NCI-H774 (cell line): ENCODE measurements at regions not wholly inside any gene's neighbourhood (a gene's known extent, or its start where the extent isn't known, plus 50 kb on each side); places are given as distances from the start of the nearest gene placed in this dataset.

Experiments used
- DNase-seq: peaks from one replicate; lab custom pipeline; 2025; lab: John Stamatoyannopoulos, UW

- no peak for DNase-seq
Measured at GRCh38 chr1:94707321-94708298, 112.5 kb upstream of the SLC44A3 start.

GRCh38 chr1:94702442-94702815 lies 117.7 kb upstream of the SLC44A3 start:
- DNase-seq, result no peak

GRCh38 chr1:94701796-94702441 lies 118.2 kb upstream of the SLC44A3 start:
- no peak for DNase-seq

GRCh38 chr1:94698759-94699502 lies 121.2 kb upstream of the SLC44A3 start:
- DNase-seq, result no peak

GRCh38 chr1:94698356-94698755 lies 121.8 kb upstream of the SLC44A3 start:
- no peak for DNase-seq

- DNase-seq, result peak; percentile 97
Measured at GRCh38 chr1:94697839-94698238, 122.3 kb upstream of the SLC44A3 start.

GRCh38 chr1:94694226-94694915 lies 125.8 kb upstream of the SLC44A3 start:
- no peak for DNase-seq

GRCh38 chr1:94693435-94693834 lies 126.7 kb upstream of the SLC44A3 start:
- DNase-seq, result no peak

GRCh38 chr1:94693029-94693428 lies 127.1 kb upstream of the SLC44A3 start:
- DNase-seq, result no peak

GRCh38 chr1:94688646-94689045 lies 131.5 kb upstream of the SLC44A3 start:
- no peak for DNase-seq

GRCh38 chr1:94686882-94687281 lies 133.3 kb upstream of the SLC44A3 start:
- DNase-seq, result no peak

GRCh38 chr1:94684690-94685250 lies 135.4 kb upstream of the SLC44A3 start:
- DNase-seq, result no peak

- no peak for DNase-seq
Measured at GRCh38 chr1:94683886-94684285, 136.3 kb upstream of the SLC44A3 start.

- DNase-seq, result no peak
Measured at GRCh38 chr1:94680039-94680377, 138.4 kb upstream of the F3 start.

- no peak for DNase-seq
Measured at GRCh38 chr1:94679332-94680038, 137.9 kb upstream of the F3 start.

- DNase-seq, result no peak
Measured at GRCh38 chr1:94678202-94678848, 136.8 kb upstream of the F3 start.

GRCh38 chr1:94677714-94678113 lies 136.2 kb upstream of the F3 start:
- DNase-seq, result no peak

- DNase-seq, result no peak
Measured at GRCh38 chr1:94677087-94677486, 135.5 kb upstream of the F3 start.

GRCh38 chr1:94676686-94677085 lies 135.1 kb upstream of the F3 start:
- DNase-seq, result no peak

GRCh38 chr1:94675373-94675772 lies 133.8 kb upstream of the F3 start:
- DNase-seq, result no peak

- no peak for DNase-seq
Measured at GRCh38 chr1:94674876-94675275, 133.3 kb upstream of the F3 start.
